ENCODE measurements at regions not wholly inside any gene's neighbourhood (a gene's known extent, or its start where the extent isn't known, plus 50 kb on each side); places are given as distances from the start of the nearest gene placed in this dataset.

- H3K4me3 ChIP-seq (ENCODE audit: low read length) = no peak overlapping the region
- no peak overlapping the region for H3K9ac ChIP-seq (ENCODE audit: low read length)
- no peaks in the 10 kb centered on the region for H3K36me3 ChIP-seq (ENCODE audit: insufficient read depth, low read length)
- no peak overlapping the region for H2AFZ ChIP-seq (ENCODE audit: low read depth, low read length)
- TF ChIP-seq RAD21 (conservative IDR thresholded peaks at IDR 0.05) (no peak), MXI1 (conservative IDR thresholded peaks at IDR 0.05; ENCODE audit: poor library complexity, severe bottlenecking) (no peak), EZH2 (IDR thresholded peaks at IDR 0.05; ENCODE audit: borderline replicate concordance, insufficient read depth, low read length, poor library complexity, severe bottlenecking) (no peak), SMC3 (conservative IDR thresholded peaks at IDR 0.05; ENCODE audit: poor library complexity) (no peak), REST (IDR thresholded peaks at IDR 0.05; ENCODE audit: borderline replicate concordance) (no peak), EP300 (conservative IDR thresholded peaks at IDR 0.05; ENCODE audit: poor library complexity, severe bottlenecking) (no peak), POLR2AphosphoS5 (IDR thresholded peaks at IDR 0.05) (no peak)
- H3K27ac ChIP-seq (ENCODE audit: low read length) = no peak overlapping the region
- no peak overlapping the region for H3K4me2 ChIP-seq (ENCODE audit: low read length)
- no peaks in the 10 kb centered on the region for H3K27me3 ChIP-seq (ENCODE audit: insufficient read depth, low read depth, low read length)
- no peaks in the 10 kb centered on the region for H3F3A ChIP-seq (ENCODE audit: insufficient read depth, low read length, poor library complexity, severe bottlenecking)
- no peaks in the 10 kb centered on the region for H3K9me3 ChIP-seq (ENCODE audit: low read length)
- H4K20me1 ChIP-seq (ENCODE audit: insufficient read depth) = no peaks in the 10 kb centered on the region
- no peaks in the 10 kb centered on the region for H3K9me2 ChIP-seq (ENCODE audit: insufficient read depth, low read length)
- no peaks in the 10 kb centered on the region for H3K79me2 ChIP-seq (replicated peaks; ENCODE audit: insufficient read depth, low read length)
Measured at GRCh38 chr3:20516311-20516710, 330.3 kb upstream of the SGO1 start.

GRCh38 chr3:20515834-20516233 is 329.8 kb upstream of the SGO1 start:
- Histone ChIP-seq H3K4me2 (ENCODE audit: low read length) (no peak overlapping the region), H3K9me3 (ENCODE audit: low read length) (no peaks in the 10 kb centered on the region), H4K20me1 (ENCODE audit: insufficient read depth) (no peaks in the 10 kb centered on the region), H2AFZ (ENCODE audit: low read depth, low read length) (no peak overlapping the region), H3K27me3 (ENCODE audit: insufficient read depth, low read depth, low read length) (no peaks in the 10 kb centered on the region), H3F3A (ENCODE audit: insufficient read depth, low read length, poor library complexity, severe bottlenecking) (no peaks in the 10 kb centered on the region), H3K27ac (ENCODE audit: low read length) (no peak overlapping the region), H3K79me2 (replicated peaks; ENCODE audit: insufficient read depth, low read length) (no peaks in the 10 kb centered on the region), H3K9ac (ENCODE audit: low read length) (no peak overlapping the region), H3K9me2 (ENCODE audit: insufficient read depth, low read length) (no peaks in the 10 kb centered on the region), H3K4me3 (ENCODE audit: low read length) (no peak overlapping the region), H3K36me3 (ENCODE audit: insufficient read depth, low read length) (no peaks in the 10 kb centered on the region)
- no peak for TF ChIP-seq CTCF (IDR thresholded peaks at IDR 0.05; ENCODE audit: poor library complexity, severe bottlenecking)

DNA sequence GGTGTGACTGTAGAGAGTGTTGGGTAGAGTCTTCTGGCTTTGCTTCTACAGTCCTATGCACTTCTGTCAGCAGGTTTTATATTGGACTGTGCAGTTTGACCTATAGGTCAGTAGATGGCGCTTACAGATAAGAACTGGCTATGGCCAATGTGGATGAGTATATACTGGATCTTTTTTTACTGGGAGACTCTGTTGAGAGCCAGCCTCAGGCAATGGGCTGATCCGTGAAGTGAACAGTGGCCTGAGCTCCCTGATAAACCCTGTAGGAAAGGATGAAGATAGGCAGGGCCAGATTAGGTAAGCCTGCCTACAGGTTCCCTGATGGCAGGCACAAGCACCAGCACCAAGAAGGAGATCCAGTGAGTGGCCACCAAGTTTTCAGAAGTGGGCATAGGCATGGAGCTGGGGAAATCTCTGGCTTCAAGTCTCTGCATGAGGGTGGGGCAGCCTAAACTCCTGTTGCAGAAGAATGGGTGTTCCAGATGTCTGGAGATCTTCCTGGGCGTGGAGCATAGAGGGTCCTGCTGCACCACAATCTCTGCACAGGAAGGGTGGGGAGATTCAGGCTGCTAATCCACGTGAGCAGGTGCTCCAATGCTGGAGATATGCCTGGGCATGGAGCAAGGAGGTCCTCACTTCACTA is 326.0 kb upstream of the SGO1 start:
- no peak overlapping the region for H3K4me2 ChIP-seq (ENCODE audit: low read length)
- H3K27me3 ChIP-seq (ENCODE audit: insufficient read depth, low read depth, low read length) = no peaks in the 10 kb centered on the region
- H3K9me3 ChIP-seq (ENCODE audit: low read length) = no peaks in the 10 kb centered on the region
- H3K9me2 ChIP-seq (ENCODE audit: insufficient read depth, low read length) = no peaks in the 10 kb centered on the region
- H3F3A ChIP-seq (ENCODE audit: insufficient read depth, low read length, poor library complexity, severe bottlenecking) = no peaks in the 10 kb centered on the region
- no peaks in the 10 kb centered on the region for H3K36me3 ChIP-seq (ENCODE audit: insufficient read depth, low read length)
- no peak overlapping the region for H2AFZ ChIP-seq (ENCODE audit: low read depth, low read length)
- no peak overlapping the region for H3K9ac ChIP-seq (ENCODE audit: low read length)
- TF ChIP-seq MXI1 (conservative IDR thresholded peaks at IDR 0.05; ENCODE audit: poor library complexity, severe bottlenecking) (no peak), POLR2AphosphoS5 (IDR thresholded peaks at IDR 0.05) (no peak), RAD21 (conservative IDR thresholded peaks at IDR 0.05) (peak; percentile 91), EP300 (conservative IDR thresholded peaks at IDR 0.05; ENCODE audit: poor library complexity, severe bottlenecking) (no peak), REST (IDR thresholded peaks at IDR 0.05; ENCODE audit: borderline replicate concordance) (no peak), TAF1 (IDR thresholded peaks at IDR 0.05; ENCODE audit: low read depth) (no peak), EZH2 (IDR thresholded peaks at IDR 0.05; ENCODE audit: borderline replicate concordance, insufficient read depth, low read length, poor library complexity, severe bottlenecking) (no peak), CTCF (IDR thresholded peaks at IDR 0.05; ENCODE audit: poor library complexity, severe bottlenecking) (peak; percentile 86), SMC3 (conservative IDR thresholded peaks at IDR 0.05; ENCODE audit: poor library complexity) (peak; percentile 86)
- H3K27ac ChIP-seq (ENCODE audit: low read length) = no peak overlapping the region
- no peak overlapping the region for H3K4me3 ChIP-seq (ENCODE audit: low read length)
- no peaks in the 10 kb centered on the region for H4K20me1 ChIP-seq (ENCODE audit: insufficient read depth)
- H3K79me2 ChIP-seq (replicated peaks; ENCODE audit: insufficient read depth, low read length) = no peaks in the 10 kb centered on the region

Measured in neural cell (in vitro differentiated cells).